Gastrocnemius medialis (tissue), 4 donors: ENCODE measurements at regions not wholly inside any gene's neighbourhood (a gene's known extent, or its start where the extent isn't known, plus 50 kb on each side); places are given as distances from the start of the nearest gene placed in this dataset.

Experiments used
- CTCF ChIP-seq, 5 experiments: fragments of 450-650 bp in 3 of 5; fragments of 200-600 bp in 2 of 5; sonication (generic) in 2 of 5; IDR thresholded peaks in 4 of 5; conservative IDR thresholded peaks in 1 of 5; 1 replicate in 4 of 5; 2 replicates in 1 of 5; pipeline ENCODE4 v1.5.1; 2016 to 2019; ENCODE audit warnings: antibody characterized with exemption in 5 of 5, mild to moderate bottlenecking in 3 of 5, moderate library complexity in 3 of 5
- POLR2A ChIP-seq, 2 donors: fragments of 450-650 bp; IDR thresholded peaks; one replicate each; pipeline ENCODE4 v1.6.1; 2017; ENCODE audit warnings: antibody characterized with exemption in 2 of 2, mild to moderate bottlenecking in 2 of 2, moderate library complexity in 2 of 2

DNA sequence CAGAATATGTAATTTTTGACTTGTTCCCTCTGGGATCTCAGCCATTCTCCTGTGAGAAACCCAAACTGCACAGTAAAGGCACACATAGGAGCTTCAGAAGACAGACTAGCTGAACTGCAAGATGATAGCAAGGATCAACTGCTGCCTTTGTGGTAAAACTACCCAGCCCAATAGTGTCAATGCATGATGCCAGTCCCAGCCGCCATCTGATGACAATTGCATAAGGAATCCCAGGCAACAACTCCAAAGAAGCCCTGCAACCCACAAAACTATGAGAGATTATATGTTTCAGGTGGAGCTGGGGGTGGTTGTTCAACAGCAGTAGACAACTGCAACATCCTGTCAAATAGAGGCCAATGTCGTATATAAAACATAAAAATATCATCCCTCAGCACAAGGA, 192.4 kb upstream of the ARPP21 start:
- TF ChIP-seq CTCF (IDR thresholded peaks at IDR 0.05 in 4 of 5, conservative IDR thresholded peaks at IDR 0.05 in 1 of 5): no peak
- TF ChIP-seq POLR2A (IDR thresholded peaks at IDR 0.05): no peak
